ENCODE measurements at regions not wholly inside any gene's neighbourhood (a gene's known extent, or its start where the extent isn't known, plus 50 kb on each side); places are given as distances from the start of the nearest gene placed in this dataset.
"Not testable (repeated sequence)": the region's sequence is repeated elsewhere in the genome, so short reads cannot be mapped to it uniquely, and the experiment has no call there.

DNA sequence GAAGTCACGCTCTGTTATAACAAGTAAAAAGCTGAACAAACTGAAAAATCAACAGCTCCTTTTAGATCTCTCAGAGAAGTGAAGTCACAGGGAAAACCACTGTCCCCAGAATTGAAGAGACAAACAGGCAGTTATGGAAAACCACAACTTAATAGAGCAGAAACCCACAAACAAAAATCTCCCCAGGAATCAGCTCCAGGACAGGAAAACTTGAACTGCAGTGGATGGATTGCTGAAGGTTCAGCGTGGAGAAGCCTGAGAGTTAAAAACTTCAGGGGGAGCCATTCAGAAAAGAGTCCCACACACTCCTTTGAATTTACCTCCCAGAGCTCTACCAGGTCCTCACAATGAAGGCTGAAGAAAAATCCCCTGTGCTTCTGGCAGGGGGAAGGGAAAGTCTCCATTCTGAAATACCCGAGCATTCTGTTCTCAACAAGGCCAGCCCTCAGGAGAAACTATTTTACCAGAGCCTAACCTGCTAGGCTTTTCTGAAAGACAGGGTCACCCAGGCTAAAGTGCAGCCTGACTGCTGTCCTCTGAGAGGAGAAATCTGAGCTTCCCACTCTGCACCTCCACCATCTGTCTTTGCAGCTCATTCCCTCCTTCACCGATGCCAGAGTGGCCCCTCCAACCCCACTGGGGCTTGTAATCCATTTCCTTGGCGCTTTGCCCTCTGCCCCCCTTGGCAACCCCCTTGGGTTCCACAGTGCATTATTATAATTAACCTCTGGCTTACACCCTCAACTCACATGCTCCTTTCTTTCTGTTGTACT lies 65.0 kb upstream of the CCNY start (continued):
- TF ChIP-seq, protein P1, sequence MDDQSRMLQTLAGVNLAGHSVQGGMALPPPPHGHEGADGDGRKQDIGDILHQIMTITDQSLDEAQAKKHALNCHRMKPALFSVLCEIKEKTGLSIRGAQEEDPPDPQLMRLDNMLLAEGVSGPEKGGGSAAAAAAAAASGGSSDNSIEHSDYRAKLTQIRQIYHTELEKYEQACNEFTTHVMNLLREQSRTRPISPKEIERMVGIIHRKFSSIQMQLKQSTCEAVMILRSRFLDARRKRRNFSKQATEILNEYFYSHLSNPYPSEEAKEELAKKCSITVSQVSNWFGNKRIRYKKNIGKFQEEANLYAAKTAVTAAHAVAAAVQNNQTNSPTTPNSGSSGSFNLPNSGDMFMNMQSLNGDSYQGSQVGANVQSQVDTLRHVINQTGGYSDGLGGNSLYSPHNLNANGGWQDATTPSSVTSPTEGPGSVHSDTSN (IDR thresholded peaks at IDR 0.05) = no peak

DNA sequence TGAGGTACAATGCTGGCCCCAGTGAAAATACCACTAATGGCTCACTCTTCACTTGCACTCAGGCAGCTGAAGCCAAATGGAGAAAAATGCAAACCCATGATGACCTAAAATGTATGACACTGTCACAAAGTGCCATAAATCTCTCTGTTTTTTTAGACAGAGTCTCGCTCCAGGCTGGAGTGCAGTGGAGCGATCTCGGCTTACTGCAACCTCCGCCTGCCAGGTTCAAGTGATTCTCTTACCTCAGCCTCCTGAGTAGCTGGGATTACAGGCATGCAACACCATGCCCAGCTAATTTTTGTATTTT lies 64.5 kb upstream of the CCNY start:
- H3K36me3 ChIP-seq (replicated peaks in 1 of 2; ENCODE audit: control insufficient read depth in 1 of 2, insufficient read depth in 2 of 2, low read length in 1 of 2); H3K4me2 ChIP-seq; H3K27ac ChIP-seq (ENCODE audit: low read depth in 2 of 2, low read length in 1 of 2); H3F3A ChIP-seq (replicated peaks; ENCODE audit: insufficient read depth); CTCF ChIA-PET; H3K79me2 ChIP-seq (ENCODE audit: insufficient read depth); H4K20me1 ChIP-seq (ENCODE audit: insufficient read depth); DNase-seq; H3K9ac ChIP-seq; H3K27me3 ChIP-seq (ENCODE audit: insufficient read depth); H2AFZ ChIP-seq (ENCODE audit: low read depth); POLR2A ChIA-PET; H3K9me3 ChIP-seq; H3K9me2 ChIP-seq; H3K4me3 ChIP-seq (ENCODE audit: low read depth in 2 of 2, low read length in 1 of 2): not testable (repeated sequence)
- peaks cover 0 to 14% of the 10 kb centered on the region in 2 experiments; a peak in 1 of 4 replicates for H3K4me1 ChIP-seq (ENCODE audit: control insufficient read depth in 1 of 2, insufficient read depth in 2 of 2, low read depth in 1 of 2, low read length in 1 of 2)
- 94% methylated on average over 4 of the region's 4 CpGs for WGBS (ENCODE audit: low lambda C conversion rate)

DNA sequence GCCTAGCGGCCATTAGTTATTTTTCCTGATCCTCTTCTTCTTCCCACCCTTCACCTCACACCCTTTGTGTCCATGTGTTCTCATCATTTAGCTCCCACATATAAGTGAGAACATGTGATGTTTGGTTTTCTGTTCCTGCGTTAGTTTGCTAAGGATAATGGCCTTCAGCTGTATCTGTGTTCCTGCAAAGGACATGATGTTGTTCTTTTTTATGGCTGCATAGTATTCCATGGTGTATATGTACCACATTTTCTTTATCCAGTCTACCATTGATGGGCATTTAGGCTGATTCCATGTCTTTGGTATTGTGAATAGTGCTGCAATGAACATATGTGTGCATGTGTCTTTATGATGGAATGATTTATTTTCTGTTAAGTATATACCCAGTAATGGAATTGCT lies 63.9 kb upstream of the CCNY start:
- ChIA-PET CTCF (interaction anchor here (0.7 kb wide), 1 partner anchor 308 kb away, joined by 3 read pairs; no protein-coding TSS in a partner anchor), POLR2A (interaction anchor here (0.7 kb wide), 1 partner anchor 61 kb away, joined by 3 read pairs; no protein-coding TSS in a partner anchor)

DNA sequence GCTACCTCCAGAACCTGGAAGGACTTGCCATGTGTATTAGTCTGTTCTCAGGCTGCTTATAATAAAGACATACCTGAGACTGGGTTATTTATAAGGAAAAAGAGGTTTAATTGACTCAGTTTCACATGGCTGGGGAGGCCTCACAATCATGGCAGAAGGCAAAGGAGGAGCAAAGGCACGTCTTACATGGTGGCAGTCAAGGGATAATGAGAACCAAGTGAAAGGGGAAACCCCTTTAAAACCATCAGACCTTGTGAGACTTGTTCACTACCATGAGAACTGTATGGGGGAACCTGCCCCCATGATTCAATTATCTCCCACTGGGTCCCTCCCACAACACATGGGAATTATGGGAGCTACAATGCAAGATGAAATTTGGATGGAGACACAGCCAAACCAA lies 62.3 kb upstream of the CCNY start:
- H3F3A ChIP-seq (replicated peaks; ENCODE audit: insufficient read depth); H3K27ac ChIP-seq (ENCODE audit: low read depth in 2 of 2, low read length in 1 of 2); H2AFZ ChIP-seq (ENCODE audit: low read depth); H3K9me2 ChIP-seq; H3K79me2 ChIP-seq (ENCODE audit: insufficient read depth); H3K4me2 ChIP-seq; H3K27me3 ChIP-seq (ENCODE audit: insufficient read depth); DNase-seq; H3K9ac ChIP-seq; CTCF ChIA-PET; H3K36me3 ChIP-seq (replicated peaks in 1 of 2; ENCODE audit: control insufficient read depth in 1 of 2, insufficient read depth in 2 of 2, low read length in 1 of 2); H3K9me3 ChIP-seq; H4K20me1 ChIP-seq (ENCODE audit: insufficient read depth); H3K4me3 ChIP-seq (ENCODE audit: low read depth in 2 of 2, low read length in 1 of 2); H3K4me1 ChIP-seq (ENCODE audit: control insufficient read depth in 1 of 2, insufficient read depth in 2 of 2, low read depth in 1 of 2, low read length in 1 of 2): not testable (repeated sequence)
- POLR2A ChIA-PET = interaction anchor here (0.6 kb wide), 1 partner anchor 35 kb away, joined by 4 read pairs; no protein-coding TSS in a partner anchor
- 24% methylated on average over 1 of the region's 1 CpG for WGBS (ENCODE audit: low lambda C conversion rate)

More for the DNA sequence above, 63.9 kb upstream of the CCNY start:
- not testable (repeated sequence) for H2AFZ ChIP-seq (ENCODE audit: low read depth); H3K9me2 ChIP-seq; H3K36me3 ChIP-seq (replicated peaks in 1 of 2; ENCODE audit: control insufficient read depth in 1 of 2, insufficient read depth in 2 of 2, low read length in 1 of 2); H3K9ac ChIP-seq; H4K20me1 ChIP-seq (ENCODE audit: insufficient read depth); H3K27ac ChIP-seq (ENCODE audit: low read depth in 2 of 2, low read length in 1 of 2); H3K27me3 ChIP-seq (ENCODE audit: insufficient read depth); H3K4me3 ChIP-seq (ENCODE audit: low read depth in 2 of 2, low read length in 1 of 2); H3K79me2 ChIP-seq (ENCODE audit: insufficient read depth); H3F3A ChIP-seq (replicated peaks; ENCODE audit: insufficient read depth); DNase-seq; H3K4me2 ChIP-seq; H3K9me3 ChIP-seq
- peaks cover 0 to 14% of the 10 kb centered on the region in 2 experiments; a peak in 1 of 4 replicates for H3K4me1 ChIP-seq (ENCODE audit: control insufficient read depth in 1 of 2, insufficient read depth in 2 of 2, low read depth in 1 of 2, low read length in 1 of 2)
- WGBS (ENCODE audit: low lambda C conversion rate) = 62% methylated on average over 2 of the region's 2 CpGs

All from SK-N-SH (cell line).